ENCODE measurements at regions not wholly inside any gene's neighbourhood (a gene's known extent, or its start where the extent isn't known, plus 50 kb on each side); places are given as distances from the start of the nearest gene placed in this dataset.

DNA sequence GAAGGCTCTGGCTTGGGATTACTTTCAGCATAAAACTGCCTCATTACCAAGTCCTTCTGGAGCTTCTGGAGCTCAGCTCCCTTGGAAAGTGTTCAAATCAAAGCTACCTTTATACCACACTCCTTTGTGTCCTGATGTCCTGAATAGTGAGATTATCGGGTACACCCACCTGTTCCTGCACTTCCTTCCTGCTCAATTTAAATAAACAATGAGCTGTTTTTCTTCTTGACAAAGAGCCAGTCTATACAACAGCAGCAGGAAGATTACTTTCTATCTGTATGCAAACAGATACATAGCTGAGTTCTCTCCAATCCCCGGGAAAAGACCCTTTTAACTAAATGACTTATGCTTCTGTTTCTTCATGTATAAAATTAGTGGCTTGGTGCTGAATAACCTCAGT lies 258.0 kb upstream of the FMN2 start:
- H4K20me1 ChIP-seq (ENCODE audit: insufficient read depth, low read length): no peaks in the 10 kb centered on the region
- H4K91ac ChIP-seq (ENCODE audit: insufficient read depth, low read depth, low read length): no peak overlapping the region
- H3K9ac ChIP-seq (ENCODE audit: low read depth, low read length): no peak overlapping the region
- no peak overlapping the region for H3K23ac ChIP-seq (ENCODE audit: low read depth, low read length)
- no peak overlapping the region for H3K14ac ChIP-seq (replicated peaks; ENCODE audit: low read depth, low read length)
- H3K36me3 ChIP-seq (ENCODE audit: control insufficient read depth, insufficient read depth, low read length): no peaks in the 10 kb centered on the region
- ATAC-seq (ENCODE audit: low read depth): no peak
- no peak overlapping the region for H3K56ac ChIP-seq (ENCODE audit: extremely low read depth, insufficient read depth, low read length)
- H2AFZ ChIP-seq (replicated peaks; ENCODE audit: low read length, poor library complexity): no peak overlapping the region
- BruUV-seq (replicated peaks): no TSS peak
- no peak overlapping the region for H3K18ac ChIP-seq (ENCODE audit: low read depth, low read length)
- H3K79me1 ChIP-seq (ENCODE audit: low read depth in 1 of 2, low read length in 2 of 2): no peaks in the 10 kb centered on the region
- no peak overlapping the region for H3K4me3 ChIP-seq (ENCODE audit: insufficient read depth, low read depth, low read length)
- H4K5ac ChIP-seq (ENCODE audit: low read depth, low read length): no peak overlapping the region
- WGBS, 2 experiments (ENCODE audit: extremely low coverage in 2 of 2, insufficient read length in 1 of 2): no CpG with 5 or more reads among the region's 2 CpGs
- in situ Hi-C loops (cut with MboI; ENCODE audit: low sequenced_read_pairs): no loop called here
- H2AK9ac ChIP-seq (replicated peaks; ENCODE audit: low read depth, low read length, poor library complexity): no peak overlapping the region
- H3K4me2 ChIP-seq (ENCODE audit: low read depth, low read length): no peak overlapping the region
- no peak overlapping the region for H3K27ac ChIP-seq (ENCODE audit: insufficient read depth, low read length)
- dilution Hi-C loops (cut with HindIII; ENCODE audit: low sequenced_read_pairs, unreplicated experiment): no loop called here
- no peak overlapping the region for H2BK5ac ChIP-seq (ENCODE audit: low read depth, low read length, poor library complexity, severe bottlenecking)
- no peaks in the 10 kb centered on the region for H3K27me3 ChIP-seq (ENCODE audit: control insufficient read depth, insufficient read depth, low read length)
- no peaks in the 10 kb centered on the region for H3K4me1 ChIP-seq (ENCODE audit: control insufficient read depth, insufficient read depth, low read length)
- no peak overlapping the region for H4K8ac ChIP-seq (ENCODE audit: low read depth in 2 of 2, low read length in 2 of 2)
- no peak overlapping the region for H2AK5ac ChIP-seq (ENCODE audit: low read depth, low read length)
- intact Hi-C loops (cut with micrococcal nuclease): no loop called here
- CTCF ChIA-PET: no interaction called here
- no peak for DNase-seq
- no peak overlapping the region for H3K4ac ChIP-seq (ENCODE audit: low read depth, low read length)
- peaks cover 2% of the 10 kb centered on the region; the same call in 1 of the 2 replicates for H3K9me3 ChIP-seq (ENCODE audit: control insufficient read depth, insufficient read depth, low read length)
- no peaks in the 10 kb centered on the region for H3K9me1 ChIP-seq (ENCODE audit: insufficient read depth, low read length)
- POLR2A ChIA-PET (ENCODE audit: unreplicated experiment): interaction anchor here (0.5 kb wide), 1 partner anchor 304 kb away, joined by 3 read pairs; no protein-coding TSS in a partner anchor
- no peak overlapping the region for H2BK120ac ChIP-seq (ENCODE audit: low read depth, low read length)
- TF ChIP-seq CHD1 (IDR thresholded peaks at IDR 0.05; ENCODE audit: low read depth, low read length) (no peak), RFX5 (IDR thresholded peaks at IDR 0.05; ENCODE audit: low read depth, low read length) (no peak), POLR2A (IDR thresholded peaks at IDR 0.05; ENCODE audit: low read depth, low read length) (no peak), SMC3 (IDR thresholded peaks at IDR 0.05; ENCODE audit: low read depth, low read length) (no peak), MXI1 (IDR thresholded peaks at IDR 0.05; ENCODE audit: borderline replicate concordance, low read depth, low read length) (no peak), CEBPB (IDR thresholded peaks at IDR 0.05; ENCODE audit: low read depth, low read length) (no peak), FOS (IDR thresholded peaks at IDR 0.05; ENCODE audit: low read depth, low read length) (no peak), RCOR1 (IDR thresholded peaks at IDR 0.05; ENCODE audit: insufficient replicate concordance, low read length) (no peak), MAFK (IDR thresholded peaks at IDR 0.05; ENCODE audit: low read depth, low read length) (no peak), NFE2L2 (IDR thresholded peaks at IDR 0.05; ENCODE audit: low read depth, low read length) (no peak), BHLHE40 (IDR thresholded peaks at IDR 0.05; ENCODE audit: low read depth, low read length) (no peak), RAD21 (IDR thresholded peaks at IDR 0.05; ENCODE audit: low read length) (no peak), MAZ (IDR thresholded peaks at IDR 0.05; ENCODE audit: borderline replicate concordance, low read depth, low read length) (no peak)
- TF ChIP-seq, protein P1, sequence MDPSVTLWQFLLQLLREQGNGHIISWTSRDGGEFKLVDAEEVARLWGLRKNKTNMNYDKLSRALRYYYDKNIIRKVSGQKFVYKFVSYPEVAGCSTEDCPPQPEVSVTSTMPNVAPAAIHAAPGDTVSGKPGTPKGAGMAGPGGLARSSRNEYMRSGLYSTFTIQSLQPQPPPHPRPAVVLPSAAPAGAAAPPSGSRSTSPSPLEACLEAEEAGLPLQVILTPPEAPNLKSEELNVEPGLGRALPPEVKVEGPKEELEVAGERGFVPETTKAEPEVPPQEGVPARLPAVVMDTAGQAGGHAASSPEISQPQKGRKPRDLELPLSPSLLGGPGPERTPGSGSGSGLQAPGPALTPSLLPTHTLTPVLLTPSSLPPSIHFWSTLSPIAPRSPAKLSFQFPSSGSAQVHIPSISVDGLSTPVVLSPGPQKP (IDR thresholded peaks at IDR 0.05; ENCODE audit: borderline replicate concordance, low read depth, low read length): no peak
- TF ChIP-seq, protein P2, sequence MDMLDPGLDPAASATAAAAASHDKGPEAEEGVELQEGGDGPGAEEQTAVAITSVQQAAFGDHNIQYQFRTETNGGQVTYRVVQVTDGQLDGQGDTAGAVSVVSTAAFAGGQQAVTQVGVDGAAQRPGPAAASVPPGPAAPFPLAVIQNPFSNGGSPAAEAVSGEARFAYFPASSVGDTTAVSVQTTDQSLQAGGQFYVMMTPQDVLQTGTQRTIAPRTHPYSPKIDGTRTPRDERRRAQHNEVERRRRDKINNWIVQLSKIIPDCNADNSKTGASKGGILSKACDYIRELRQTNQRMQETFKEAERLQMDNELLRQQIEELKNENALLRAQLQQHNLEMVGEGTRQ (IDR thresholded peaks at IDR 0.05; ENCODE audit: low read depth, low read length): no peak
- TF ChIP-seq, protein P3, sequence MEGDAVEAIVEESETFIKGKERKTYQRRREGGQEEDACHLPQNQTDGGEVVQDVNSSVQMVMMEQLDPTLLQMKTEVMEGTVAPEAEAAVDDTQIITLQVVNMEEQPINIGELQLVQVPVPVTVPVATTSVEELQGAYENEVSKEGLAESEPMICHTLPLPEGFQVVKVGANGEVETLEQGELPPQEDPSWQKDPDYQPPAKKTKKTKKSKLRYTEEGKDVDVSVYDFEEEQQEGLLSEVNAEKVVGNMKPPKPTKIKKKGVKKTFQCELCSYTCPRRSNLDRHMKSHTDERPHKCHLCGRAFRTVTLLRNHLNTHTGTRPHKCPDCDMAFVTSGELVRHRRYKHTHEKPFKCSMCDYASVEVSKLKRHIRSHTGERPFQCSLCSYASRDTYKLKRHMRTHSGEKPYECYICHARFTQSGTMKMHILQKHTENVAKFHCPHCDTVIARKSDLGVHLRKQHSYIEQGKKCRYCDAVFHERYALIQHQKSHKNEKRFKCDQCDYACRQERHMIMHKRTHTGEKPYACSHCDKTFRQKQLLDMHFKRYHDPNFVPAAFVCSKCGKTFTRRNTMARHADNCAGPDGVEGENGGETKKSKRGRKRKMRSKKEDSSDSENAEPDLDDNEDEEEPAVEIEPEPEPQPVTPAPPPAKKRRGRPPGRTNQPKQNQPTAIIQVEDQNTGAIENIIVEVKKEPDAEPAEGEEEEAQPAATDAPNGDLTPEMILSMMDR (conservative IDR thresholded peaks at IDR 0.05; ENCODE audit: low read depth, low read length): no peak
- no peak overlapping the region for H2BK20ac ChIP-seq (ENCODE audit: low read depth, low read length)
- H2BK15ac ChIP-seq (ENCODE audit: low read depth, low read length): no peak overlapping the region

All from IMR-90 (cell line).